ENCODE measurements at regions not wholly inside any gene's neighbourhood (a gene's known extent, or its start where the extent isn't known, plus 50 kb on each side); places are given as distances from the start of the nearest gene placed in this dataset.

GRCh38 chr5:44622331-44622730 is 186.4 kb upstream of the MRPS30 start:
- no peaks in the 10 kb centered on the region for H3K4me1 Mint-ChIP-seq (ENCODE audit: low read depth)
- no peaks in the 10 kb centered on the region for H3K27me3 Mint-ChIP-seq (ENCODE audit: insufficient read depth)
- H3K36me3 Mint-ChIP-seq (ENCODE audit: low read depth) = no peaks in the 10 kb centered on the region
- TF ChIP-seq CTCF (IDR thresholded peaks at IDR 0.05) = no peak
- H3K9me3 Mint-ChIP-seq = peaks cover 5% of the 10 kb centered on the region
- H3K4me3 Mint-ChIP-seq = no peak overlapping the region
- H3K27ac Mint-ChIP-seq = no peak overlapping the region
- no peak for DNase-seq

- no peak for TF ChIP-seq CTCF (IDR thresholded peaks at IDR 0.05)
- no peaks in the 10 kb centered on the region for H3K36me3 Mint-ChIP-seq (ENCODE audit: low read depth)
- no peak for DNase-seq
- H3K4me3 Mint-ChIP-seq = no peak overlapping the region
- no peaks in the 10 kb centered on the region for H3K4me1 Mint-ChIP-seq (ENCODE audit: low read depth)
- no peaks in the 10 kb centered on the region for H3K27me3 Mint-ChIP-seq (ENCODE audit: insufficient read depth)
- peaks cover 6% of the 10 kb centered on the region for H3K9me3 Mint-ChIP-seq
- no peak overlapping the region for H3K27ac Mint-ChIP-seq
Observed at GRCh38 chr5:44619875-44620610, 188.7 kb upstream of the MRPS30 start.

GRCh38 chr5:44614845-44615244 is 193.9 kb upstream of the MRPS30 start:
- TF ChIP-seq CTCF (IDR thresholded peaks at IDR 0.05) = no peak
- H3K9me3 Mint-ChIP-seq = peaks cover 9% of the 10 kb centered on the region
- H3K27me3 Mint-ChIP-seq (ENCODE audit: insufficient read depth) = no peaks in the 10 kb centered on the region
- H3K4me1 Mint-ChIP-seq (ENCODE audit: low read depth) = no peaks in the 10 kb centered on the region
- H3K27ac Mint-ChIP-seq = no peak overlapping the region
- no peak for DNase-seq
- H3K4me3 Mint-ChIP-seq = no peak overlapping the region
- H3K36me3 Mint-ChIP-seq (ENCODE audit: low read depth) = no peaks in the 10 kb centered on the region

GRCh38 chr5:44613936-44614335 is 194.8 kb upstream of the MRPS30 start:
- no peak overlapping the region for H3K4me3 Mint-ChIP-seq
- H3K27ac Mint-ChIP-seq = no peak overlapping the region
- no peaks in the 10 kb centered on the region for H3K27me3 Mint-ChIP-seq (ENCODE audit: insufficient read depth)
- DNase-seq = no peak
- no peak for TF ChIP-seq CTCF (IDR thresholded peaks at IDR 0.05)
- H3K9me3 Mint-ChIP-seq = peaks cover 10% of the 10 kb centered on the region
- no peaks in the 10 kb centered on the region for H3K36me3 Mint-ChIP-seq (ENCODE audit: low read depth)
- no peaks in the 10 kb centered on the region for H3K4me1 Mint-ChIP-seq (ENCODE audit: low read depth)

- no peak for DNase-seq
- no peak overlapping the region for H3K27ac Mint-ChIP-seq
- H3K9me3 Mint-ChIP-seq = peaks cover 31% of the 10 kb centered on the region
- H3K27me3 Mint-ChIP-seq (ENCODE audit: insufficient read depth) = no peaks in the 10 kb centered on the region
- no peak for TF ChIP-seq CTCF (IDR thresholded peaks at IDR 0.05)
- H3K4me1 Mint-ChIP-seq (ENCODE audit: low read depth) = no peaks in the 10 kb centered on the region
- no peak overlapping the region for H3K4me3 Mint-ChIP-seq
- no peaks in the 10 kb centered on the region for H3K36me3 Mint-ChIP-seq (ENCODE audit: low read depth)
Observed at GRCh38 chr5:44605926-44606325, 202.8 kb upstream of the MRPS30 start.

Measured in HFFc6 (cell line).